GM21360 (cell line): ENCODE measurements at regions not wholly inside any gene's neighbourhood (a gene's known extent, or its start where the extent isn't known, plus 50 kb on each side); places are given as distances from the start of the nearest gene placed in this dataset.

Source experiments
- ATAC-seq: cut with Tn5 transposase; IDR thresholded peaks from one replicate; pipeline ENCODE4 v1.9.1; 2021; ENCODE audit warnings: mild to moderate bottlenecking, moderate library complexity; ENCODE audit not compliant: unreplicated experiment

DNA sequence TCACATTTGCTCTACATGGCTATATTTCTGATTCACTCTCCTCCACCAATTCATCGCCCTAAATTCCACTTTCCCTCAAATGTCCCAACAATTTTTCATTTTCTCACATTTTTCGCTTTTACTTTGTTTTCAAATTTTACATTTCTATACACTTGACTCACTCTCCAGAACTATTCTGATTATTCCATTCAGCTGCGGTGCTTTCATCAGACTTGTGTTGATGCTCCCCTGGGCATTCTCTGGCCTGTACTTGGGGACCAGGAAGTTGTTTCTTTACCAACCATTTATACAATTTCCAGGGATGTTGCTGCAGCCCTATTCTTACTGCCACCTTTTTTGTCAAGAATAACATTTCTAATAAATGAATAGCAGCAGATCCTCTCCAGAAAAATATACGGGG lies 444.8 kb downstream of the MAFB start:
- no peak for ATAC-seq

DNA sequence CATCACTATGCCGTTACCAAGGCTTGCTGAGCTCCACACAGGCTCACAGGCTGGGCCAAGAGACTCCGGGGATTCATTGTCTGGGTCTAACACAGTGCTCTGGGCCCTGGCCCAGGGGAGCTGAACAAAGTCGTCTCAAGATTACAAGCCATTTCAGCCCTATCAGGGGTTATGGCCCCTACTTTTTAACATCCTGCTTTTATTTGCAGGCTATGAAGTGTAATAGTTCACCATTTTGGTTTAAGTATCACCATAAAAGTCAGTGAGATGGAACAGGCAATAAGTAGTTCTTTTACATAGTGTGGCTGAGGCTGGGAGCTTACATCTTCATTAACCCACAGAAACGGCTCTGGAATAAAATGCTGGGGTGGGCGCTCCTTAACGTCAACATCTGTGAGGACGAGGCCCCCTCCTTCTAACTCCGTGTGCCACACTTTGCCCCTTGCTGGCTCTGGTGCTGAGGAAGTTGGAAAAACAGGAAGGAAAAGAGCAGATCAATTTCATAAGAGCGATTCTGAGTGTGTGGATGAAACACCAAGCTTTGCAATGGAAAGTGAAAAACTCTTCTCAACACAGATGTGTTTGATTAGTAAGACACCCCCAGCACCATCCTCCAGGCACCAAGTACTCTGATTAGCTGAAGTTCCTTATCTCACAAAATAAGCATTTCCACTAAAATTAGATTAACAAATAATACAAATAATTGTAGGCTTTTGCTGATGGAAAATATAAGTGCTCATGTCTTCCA lies 447.3 kb downstream of the MAFB start:
- ATAC-seq = no peak

DNA sequence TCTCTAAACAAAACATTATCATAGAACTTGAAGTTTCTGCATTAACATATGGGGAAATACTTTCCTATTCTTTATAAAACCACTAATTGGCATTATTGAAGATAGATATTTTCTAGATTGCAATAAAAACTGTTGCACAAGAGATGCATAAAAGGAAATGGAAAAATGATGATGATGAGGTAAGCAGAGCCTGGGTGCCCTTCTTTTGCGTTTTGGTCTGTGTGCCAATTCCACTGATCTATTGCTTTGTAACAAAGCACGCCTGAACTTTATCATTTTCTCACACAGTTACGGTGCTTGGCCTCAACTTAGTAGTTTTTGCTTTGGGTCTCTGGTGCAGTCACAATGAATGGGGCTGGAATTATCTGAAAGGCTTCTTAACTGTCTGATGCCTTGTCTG lies 450.5 kb downstream of the MAFB start:
- ATAC-seq = no peak

DNA sequence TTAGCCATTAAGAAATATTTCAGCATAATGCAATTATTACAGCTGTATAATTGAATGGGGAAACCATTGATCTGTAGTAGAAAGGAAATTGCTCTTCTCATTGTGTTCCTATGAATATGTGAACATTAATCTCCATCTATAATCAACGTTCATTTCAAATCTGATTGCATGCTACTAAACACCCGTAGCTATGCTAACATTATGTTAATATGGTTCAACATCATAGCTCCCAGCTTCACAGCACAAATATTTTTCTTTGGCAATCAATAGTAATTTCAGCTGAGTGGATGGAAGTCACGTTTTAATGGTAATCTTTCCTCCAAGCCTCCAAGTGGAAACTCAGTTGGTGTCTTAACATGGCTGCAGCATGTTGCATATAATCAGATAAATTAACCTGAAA lies 454.4 kb downstream of the MAFB start:
- no peak for ATAC-seq

DNA sequence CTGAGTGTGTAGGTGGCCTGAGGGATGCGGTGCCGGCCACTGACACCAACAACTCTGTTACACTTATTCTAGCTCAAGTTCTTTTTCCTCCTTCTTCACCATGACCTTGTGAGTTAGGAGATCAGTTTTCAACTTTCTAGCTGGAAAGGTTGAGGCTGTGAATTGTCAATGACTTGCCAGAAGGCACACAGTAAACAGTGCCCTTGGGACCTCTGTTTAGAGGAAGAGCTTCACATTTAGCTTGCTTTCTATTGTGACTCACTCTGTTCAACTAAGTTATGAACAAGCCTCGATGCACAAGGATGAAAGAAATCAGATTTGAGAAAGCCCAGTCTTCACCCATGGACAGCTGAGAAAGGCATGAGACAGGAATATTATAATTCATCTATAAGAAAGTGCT lies 455.6 kb downstream of the MAFB start:
- ATAC-seq = no peak

DNA sequence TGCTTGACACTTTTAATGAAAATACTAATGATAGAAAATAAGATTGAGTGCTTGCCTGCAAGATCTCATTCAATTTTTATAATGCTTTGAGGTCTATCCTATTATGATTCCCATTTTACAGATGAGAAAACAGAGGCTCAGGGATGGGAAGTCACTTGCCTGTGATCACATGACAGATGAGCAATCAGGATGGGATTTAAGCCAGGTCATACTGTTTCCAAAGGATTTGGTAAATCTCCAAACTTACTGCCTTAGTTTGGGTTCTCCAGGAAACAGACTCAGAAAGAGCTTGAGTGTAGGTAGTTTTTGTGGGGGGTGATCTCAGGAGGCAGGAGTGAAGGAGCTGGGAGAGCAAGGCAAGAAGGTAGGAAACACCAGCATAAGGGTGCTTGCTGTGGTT lies 456.3 kb downstream of the MAFB start:
- no peak for ATAC-seq

DNA sequence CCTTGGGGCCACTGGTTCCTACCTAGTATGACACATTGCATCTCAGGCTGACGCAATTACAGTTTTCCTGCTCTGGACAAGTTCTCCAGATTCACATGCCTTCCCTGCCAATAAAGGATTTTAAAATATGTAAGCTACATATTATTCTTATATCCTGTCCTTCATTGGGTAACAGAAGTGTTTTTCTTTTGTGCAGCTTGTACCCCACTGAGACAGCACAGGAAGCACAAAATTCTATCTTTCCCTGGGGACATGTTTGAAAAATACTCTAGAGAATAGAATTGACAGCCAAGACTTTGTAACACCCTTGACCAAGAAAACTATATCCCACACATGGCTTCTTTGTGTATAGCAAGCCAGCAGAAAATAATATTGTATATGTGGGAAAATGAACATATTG lies 456.8 kb downstream of the MAFB start:
- no peak for ATAC-seq

DNA sequence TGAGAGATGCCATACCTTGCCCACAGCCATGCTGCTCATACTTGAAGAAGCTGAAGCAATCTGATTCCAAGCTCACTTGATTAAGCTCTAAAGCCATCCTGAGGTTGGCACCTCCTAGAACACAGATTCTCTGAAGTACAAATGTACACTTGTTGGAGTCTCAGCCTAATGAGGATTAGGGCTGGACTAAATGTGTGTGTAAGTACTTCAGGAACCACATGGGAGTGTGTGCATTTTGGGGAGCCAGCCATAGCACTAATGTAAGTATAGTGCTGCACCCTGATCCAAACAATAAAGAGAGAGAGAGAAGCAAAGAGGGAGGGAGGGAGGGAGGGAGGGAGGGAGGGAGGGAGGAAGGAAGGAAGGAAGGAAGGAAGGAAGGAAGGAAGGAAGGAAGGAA lies 458.6 kb downstream of the MAFB start:
- ATAC-seq = no peak

DNA sequence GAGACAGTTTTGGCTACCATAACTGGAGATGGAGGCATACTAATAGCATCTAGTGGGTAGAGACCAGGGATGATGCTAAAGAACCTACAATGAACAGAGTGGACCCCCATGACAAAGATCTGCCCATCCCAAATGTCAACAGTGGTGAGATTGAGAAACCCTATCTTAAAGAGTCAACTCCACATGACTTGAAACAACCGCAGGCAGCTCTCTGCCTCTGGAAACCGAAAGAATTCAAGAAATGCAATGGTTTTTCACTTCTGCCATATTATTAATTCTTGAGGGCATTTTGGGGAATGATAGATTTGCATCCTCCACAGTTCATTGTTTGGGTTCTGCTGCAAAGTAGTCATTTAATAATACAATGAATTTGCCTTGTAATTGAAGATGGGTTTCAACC lies 463.4 kb downstream of the MAFB start:
- ATAC-seq = no peak

DNA sequence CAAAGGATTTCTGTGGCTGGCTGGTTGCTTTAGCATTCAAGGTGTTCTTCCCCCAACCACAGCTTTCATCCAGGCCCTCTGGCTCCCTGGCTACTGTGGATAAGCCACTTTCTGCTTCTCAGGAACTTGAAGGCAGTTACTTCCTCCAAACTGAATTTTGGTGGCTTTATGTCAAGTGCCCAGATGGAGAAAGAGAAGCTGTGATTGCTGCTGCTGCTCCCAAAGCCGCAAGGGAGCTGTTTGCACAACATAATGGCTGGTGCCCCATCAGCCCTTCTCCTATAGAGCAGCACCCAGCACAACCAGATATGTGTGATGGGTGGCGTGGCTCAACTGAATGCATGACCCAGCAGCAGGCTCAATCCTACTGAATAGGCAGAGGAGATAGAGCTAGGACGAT lies 465.2 kb downstream of the MAFB start:
- ATAC-seq = no peak

DNA sequence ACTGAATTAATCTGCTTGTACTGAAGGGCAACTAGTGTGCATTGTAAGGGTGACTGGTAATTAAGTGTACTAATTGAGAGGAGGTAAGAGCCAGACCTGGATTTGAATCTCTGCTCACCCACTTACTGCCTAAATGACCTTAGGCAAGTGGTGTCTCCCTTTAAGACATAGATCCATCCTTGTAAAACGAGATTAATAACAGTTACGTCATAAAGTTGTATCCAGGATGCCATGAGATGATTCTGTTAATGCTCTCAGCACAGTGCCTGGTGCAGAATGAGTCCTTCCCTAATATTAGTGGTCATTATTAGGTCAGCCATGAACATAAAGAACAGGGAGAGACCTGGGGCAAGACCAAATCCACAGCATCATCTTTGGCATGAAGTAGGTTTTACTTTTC lies 470.1 kb downstream of the MAFB start:
- no peak for ATAC-seq

DNA sequence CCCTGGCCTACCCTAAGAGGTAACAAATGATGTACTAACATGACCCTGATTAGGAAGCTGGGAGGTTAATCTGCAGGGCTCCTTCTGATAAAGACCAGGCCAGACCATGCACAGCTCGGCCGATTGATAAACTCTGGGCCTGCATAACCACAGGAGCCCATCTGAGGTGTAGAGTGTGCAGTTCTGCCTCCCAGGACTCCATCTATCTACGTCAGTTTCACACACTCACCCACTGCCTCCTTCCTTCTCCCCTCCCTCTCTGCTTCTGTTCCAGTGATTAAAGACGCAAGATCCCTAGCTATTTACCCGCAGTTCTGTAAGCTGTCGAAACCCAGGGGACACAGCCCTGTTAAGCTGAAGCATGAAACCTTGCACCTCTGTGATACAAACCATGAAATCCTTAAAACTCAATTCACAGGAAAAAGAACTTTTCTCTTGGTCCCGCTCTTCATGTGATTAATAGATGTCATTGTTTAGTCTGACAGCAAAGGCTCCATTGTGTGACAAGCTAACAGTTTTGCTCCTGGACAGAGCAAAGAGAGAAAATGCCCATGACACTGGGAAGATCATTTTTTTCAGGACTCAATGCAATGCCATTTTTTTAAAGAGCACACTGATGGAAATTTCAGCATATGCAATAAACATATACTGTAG lies 470.6 kb downstream of the MAFB start:
- ATAC-seq = no peak

DNA sequence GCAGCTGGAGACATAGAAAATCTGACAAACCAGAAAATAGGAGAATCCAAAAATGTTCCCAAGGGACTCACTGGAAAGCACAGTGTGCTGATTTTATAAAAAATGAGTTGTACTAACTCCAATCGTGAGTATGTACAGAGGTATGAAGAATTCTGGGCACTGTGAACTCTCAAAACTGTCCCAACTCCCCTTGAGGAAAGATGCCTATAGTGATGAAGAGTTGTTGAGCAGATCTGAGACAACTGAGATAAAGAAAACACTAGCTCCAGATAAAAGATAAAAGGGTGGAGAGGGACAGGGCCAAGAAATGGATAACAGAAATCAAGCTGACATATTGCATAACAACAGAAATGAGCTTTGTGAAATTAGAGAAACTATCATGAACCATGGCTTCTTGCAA lies 481.4 kb downstream of the MAFB start:
- no peak for ATAC-seq

DNA sequence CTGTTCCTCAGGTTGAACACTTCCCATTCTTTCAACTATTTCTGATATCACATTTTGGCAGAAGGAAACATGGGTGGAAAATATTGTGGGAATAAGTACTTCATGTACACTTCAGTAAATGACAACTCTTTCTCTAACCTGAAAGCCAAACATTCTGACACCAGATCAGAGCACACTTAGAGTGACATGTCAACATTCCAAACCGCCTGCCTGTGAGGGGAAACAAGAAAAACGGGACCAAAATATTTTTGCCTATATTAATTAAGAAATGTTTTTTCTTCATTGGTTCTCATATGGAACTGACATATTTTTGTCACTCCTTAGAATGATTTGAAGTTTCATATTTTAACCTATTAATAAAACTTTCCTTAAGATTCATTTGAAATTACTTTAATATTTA lies 483.1 kb downstream of the MAFB start:
- ATAC-seq = no peak

DNA sequence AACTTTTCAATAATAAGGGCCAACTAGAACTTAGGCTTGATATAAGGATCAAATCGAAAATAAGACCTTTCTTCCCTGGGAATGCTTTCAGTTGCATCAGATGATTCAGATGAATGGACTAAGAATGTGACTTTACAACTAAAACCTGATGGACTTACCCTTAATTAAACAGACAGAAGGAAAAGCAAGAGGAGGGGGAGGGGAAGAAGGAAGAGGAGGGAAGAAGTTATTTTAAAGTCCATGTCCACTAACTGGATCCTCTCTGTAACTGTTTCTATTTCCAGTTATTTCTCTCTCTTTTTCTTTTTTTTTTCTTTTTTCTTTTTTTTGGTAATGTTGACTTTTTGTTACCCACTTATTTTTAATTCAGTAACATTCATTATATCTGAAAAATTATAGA lies 486.0 kb downstream of the MAFB start:
- no peak for ATAC-seq

DNA sequence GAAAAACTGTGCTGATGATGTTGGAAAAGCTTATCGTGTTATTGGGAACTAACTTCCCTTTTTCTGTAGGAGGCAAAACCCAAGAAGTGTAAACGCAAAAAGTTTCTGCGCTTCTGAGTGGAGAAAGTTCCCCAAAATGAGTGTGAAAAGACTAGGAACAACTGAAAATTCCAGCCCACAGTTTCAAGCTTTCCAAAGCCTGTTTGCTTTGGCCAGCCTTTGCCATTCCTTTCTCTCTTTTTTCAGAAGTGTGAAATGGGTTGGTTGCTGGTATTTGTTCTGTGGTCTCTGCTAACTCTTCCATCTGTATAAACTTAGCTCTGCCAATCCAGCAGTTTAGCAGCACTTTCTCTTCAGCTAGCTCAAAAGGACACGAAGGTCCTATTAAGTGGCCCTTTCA lies 491.3 kb downstream of the MAFB start:
- ATAC-seq = no peak

DNA sequence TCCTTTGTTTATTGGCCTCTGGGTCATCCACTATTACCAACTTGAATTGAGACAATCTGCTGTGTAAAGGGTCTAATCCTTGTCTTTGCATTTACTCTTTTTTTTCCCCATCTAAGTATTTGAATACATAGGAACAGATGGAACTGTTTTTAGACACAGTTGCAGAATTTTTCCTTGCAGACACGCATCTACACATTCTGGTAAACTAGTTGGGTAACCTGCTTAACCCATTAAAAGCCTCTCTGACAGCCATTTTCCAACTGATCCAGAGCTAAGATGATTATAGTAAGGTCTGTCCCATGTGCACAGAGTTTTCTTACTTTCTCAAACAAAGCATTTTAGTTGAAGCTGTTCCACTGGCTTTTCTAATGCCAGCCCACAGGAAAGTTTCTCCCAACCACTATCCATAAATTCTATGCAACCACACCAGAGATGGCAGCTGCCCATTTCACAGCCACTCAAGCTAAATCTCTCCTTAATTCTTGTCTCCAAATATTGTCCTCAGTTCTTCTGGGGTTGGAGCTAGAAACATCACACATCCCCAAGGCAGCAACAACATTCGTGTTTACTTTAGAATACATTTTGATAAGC lies 492.1 kb downstream of the MAFB start:
- no peak for ATAC-seq

DNA sequence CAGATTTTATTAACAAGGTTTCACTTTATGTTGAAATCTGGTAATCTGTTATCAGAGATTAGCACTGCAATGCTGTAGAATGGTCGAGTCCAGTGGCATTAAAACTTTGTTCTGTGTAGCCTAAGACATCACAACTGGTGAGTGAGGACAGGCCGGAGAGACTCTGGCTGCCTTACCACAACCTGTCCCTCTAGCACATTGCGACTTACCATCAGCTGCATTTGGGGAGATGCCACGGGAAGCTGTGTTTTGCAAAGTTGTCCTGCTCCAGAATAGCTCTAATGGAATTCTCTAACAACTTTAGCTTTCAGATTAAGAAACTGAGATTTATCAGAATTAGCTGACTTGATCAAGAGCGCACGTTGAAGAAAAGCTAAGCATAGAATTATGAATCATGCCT lies 493.3 kb downstream of the MAFB start:
- ATAC-seq = no peak

DNA sequence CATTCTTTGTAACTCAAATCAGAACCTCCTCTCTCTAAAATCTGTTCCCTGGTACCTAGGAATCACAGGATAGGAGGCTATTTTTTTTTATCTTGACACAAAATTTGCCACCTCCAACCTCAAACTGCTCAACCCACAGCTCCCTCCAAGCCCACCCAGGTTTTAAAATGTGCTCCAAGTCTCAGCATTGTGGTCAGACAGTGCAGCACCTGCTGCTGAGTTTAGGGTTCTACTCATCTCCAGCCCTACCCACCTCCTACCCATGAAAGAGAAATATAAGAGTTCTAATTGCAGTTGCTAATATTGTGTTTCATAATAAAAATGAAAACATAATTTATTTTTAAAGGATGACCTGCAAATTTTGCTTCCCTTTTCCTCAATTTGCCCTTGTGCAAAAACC lies 496.5 kb downstream of the MAFB start:
- no peak for ATAC-seq

DNA sequence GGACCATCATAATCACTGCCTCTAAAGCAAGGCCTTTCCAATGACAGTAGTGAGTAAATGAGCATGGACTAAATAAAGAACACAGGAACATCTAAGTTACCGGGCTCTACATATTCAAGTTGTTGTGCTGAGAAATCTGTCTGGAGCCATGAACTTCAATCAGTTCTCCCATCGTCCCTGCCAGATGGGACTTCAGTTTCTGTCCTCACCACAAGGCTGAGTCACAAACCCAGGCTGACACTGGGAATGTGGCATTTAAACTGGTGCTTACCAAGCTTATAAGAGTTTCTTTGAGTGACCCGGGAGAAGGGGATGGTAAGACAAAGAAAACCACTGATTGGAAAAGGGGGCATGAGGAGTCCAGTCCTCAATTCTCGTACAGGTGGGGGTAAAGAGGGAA lies 497.0 kb downstream of the MAFB start:
- ATAC-seq = no peak

DNA sequence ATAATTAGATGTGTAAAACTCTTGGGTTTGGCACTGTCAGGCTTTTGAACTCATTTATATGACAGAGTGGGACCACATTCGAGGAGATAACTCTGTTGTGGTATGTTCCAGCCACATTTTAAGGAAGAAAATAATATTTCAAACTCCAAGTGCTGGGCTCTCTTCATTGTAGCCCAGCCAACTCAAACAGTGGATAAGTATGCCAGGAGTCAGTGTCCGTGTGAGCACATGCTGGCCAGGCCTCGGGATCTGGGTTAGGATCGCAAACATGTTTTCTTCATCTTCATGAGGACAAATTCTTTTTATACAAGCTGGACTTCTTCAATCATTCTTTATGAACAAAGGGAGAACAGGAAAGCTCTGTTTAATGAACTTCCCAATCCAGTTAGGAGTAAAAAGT lies 497.5 kb downstream of the MAFB start:
- no peak for ATAC-seq

DNA sequence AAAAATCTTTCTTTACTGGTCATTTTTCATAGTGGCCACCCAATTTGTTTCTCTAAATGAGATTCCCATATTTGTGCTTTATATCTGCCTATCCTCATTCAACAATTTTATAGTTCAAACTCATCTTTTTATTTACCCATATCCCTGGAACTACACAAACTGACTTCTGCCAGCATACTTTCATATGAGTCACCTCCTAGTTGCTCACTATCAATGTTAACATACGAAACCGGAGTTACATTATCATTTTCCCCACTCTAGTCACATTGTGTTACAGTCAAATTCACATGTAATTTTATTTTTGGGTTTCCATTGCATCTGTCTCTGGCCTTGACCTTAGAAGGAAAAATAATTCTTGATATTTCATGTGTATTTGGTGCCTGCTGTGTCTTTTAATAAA lies 499.4 kb downstream of the MAFB start:
- no peak for ATAC-seq

DNA sequence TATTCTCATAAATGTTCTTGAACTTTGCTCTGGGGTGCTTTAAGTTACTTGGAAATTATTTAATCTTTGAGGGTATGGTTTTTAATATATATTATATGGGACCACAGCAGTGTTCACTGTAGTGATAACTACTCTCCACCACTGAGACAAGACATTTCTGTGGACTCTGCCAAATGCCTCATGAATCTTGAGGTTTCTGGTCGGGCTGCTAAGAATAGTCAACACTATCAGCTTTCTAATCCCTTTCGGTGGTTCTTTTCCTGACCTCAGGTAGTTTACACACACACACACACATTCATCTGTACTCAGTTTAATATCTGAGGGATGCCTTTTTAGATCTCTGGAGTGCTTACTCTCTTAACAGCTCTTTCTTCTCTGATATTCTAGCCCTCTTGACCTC lies 500.7 kb downstream of the MAFB start:
- no peak for ATAC-seq
